NT2/D1 (cell line): ENCODE measurements at regions not wholly inside any gene's neighbourhood (a gene's known extent, or its start where the extent isn't known, plus 50 kb on each side); places are given as distances from the start of the nearest gene placed in this dataset.

Source experiments
- DNase-seq: peaks from one replicate; pipeline ENCODE4 v3.0.0-alpha.2; 2011; ENCODE audit warnings: low read depth, low spot score
- H3K27me3 ChIP-seq: 2 replicates; pipeline ENCODE4 v1.6.0; 2011; ENCODE audit warnings: mild to moderate bottlenecking; ENCODE audit not compliant: insufficient read length, insufficient read depth
- H3K36me3 ChIP-seq: 2 replicates; pipeline ENCODE4 v1.6.1; 2011; ENCODE audit warnings: mild to moderate bottlenecking, low read length, mixed read lengths; ENCODE audit not compliant: insufficient read depth, insufficient read length
- H3K4me1 ChIP-seq: 2 replicates; pipeline ENCODE4 v1.5.1; 2011; ENCODE audit not compliant: insufficient read depth, insufficient read length
- H3K4me3 ChIP-seq: 2 replicates; pipeline ENCODE4 v1.5.1; 2011; ENCODE audit warnings: low read depth; ENCODE audit not compliant: insufficient read length
- H3K9ac ChIP-seq: 2 replicates; pipeline ENCODE4 v1.6.0; 2011; ENCODE audit warnings: low read depth; ENCODE audit not compliant: insufficient read length
- H3K9me3 ChIP-seq: 2 replicates; pipeline ENCODE4 v1.5.1; 2011; ENCODE audit warnings: mild to moderate bottlenecking, low read length; ENCODE audit not compliant: insufficient read depth
- SUZ12 ChIP-seq: IDR thresholded peaks from 2 replicates; pipeline ENCODE4 v1.6.1; 2011; ENCODE audit not compliant: insufficient read length, insufficient read depth; ENCODE audit errors: extremely low read depth
- YY1 ChIP-seq: IDR thresholded peaks from 2 replicates; pipeline ENCODE4 v1.6.1; 2011; ENCODE audit not compliant: insufficient read length, insufficient read depth
- ZNF274 ChIP-seq: IDR thresholded peaks from 2 replicates; pipeline ENCODE4 v1.6.1; 2011; ENCODE audit warnings: mild to moderate bottlenecking, low read depth, low read length

DNA sequence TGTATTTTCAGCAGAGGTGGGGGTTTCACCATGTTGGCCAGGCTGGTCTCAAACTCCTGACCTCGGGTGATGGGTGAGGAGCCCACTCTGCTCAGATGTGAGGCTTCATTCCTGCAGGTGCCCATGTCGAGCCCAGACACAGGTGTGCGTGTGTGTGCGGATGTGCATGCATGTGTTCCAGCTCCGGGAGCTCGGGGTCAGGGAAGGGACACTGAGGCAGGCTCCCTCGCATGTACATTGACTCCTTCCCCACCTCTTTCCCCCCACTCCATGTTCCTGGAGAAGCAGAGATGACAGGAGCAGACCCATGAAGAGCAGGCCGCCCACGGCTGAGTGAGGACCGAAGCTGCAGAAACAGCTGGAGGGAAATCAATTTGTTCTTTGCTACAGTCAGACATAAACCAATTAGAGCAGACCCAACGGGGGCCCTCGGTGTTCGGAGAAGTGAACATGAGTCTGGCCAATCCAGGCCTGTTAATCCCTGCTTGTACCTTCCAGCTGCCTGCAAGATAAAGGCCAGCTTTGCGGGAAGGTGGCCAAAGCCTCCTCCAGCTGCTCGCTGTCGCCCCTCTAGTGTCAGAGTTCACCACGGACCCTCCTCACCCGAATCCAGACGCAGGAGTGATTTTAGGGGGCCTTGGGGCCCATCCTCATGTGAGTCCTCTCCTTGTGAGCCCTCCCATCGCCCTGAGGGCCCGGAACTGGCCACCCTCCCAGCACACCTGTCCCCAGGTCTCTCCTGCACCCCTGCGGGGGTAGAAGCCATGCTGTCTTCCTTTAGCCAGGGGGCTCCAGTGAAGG, 321.0 kb upstream of the RTL1 start:
- no peaks in the 10 kb centered on the region for H3K27me3 ChIP-seq
- H3K4me1 ChIP-seq: peaks cover 15% of the 10 kb centered on the region
- H3K4me3 ChIP-seq: no peak overlapping the region
- no peaks in the 10 kb centered on the region for H3K9me3 ChIP-seq
- no peak for DNase-seq
- peak overlapping the region; percentile 17 for H3K9ac ChIP-seq
- no peak for TF ChIP-seq YY1
- TF ChIP-seq ZNF274: no peak
- no peak for TF ChIP-seq SUZ12
- no peaks in the 10 kb centered on the region for H3K36me3 ChIP-seq

- no peaks in the 10 kb centered on the region for H3K9me3 ChIP-seq
- no peak for DNase-seq
- no peak for TF ChIP-seq YY1
- no peak overlapping the region for H3K9ac ChIP-seq
- no peaks in the 10 kb centered on the region for H3K27me3 ChIP-seq
- H3K4me3 ChIP-seq: no peak overlapping the region
- H3K4me1 ChIP-seq: peaks cover 15% of the 10 kb centered on the region
- no peaks in the 10 kb centered on the region for H3K36me3 ChIP-seq
Measured at GRCh38 chr14:101225157-101226152, 321.9 kb upstream of the RTL1 start.

DNA sequence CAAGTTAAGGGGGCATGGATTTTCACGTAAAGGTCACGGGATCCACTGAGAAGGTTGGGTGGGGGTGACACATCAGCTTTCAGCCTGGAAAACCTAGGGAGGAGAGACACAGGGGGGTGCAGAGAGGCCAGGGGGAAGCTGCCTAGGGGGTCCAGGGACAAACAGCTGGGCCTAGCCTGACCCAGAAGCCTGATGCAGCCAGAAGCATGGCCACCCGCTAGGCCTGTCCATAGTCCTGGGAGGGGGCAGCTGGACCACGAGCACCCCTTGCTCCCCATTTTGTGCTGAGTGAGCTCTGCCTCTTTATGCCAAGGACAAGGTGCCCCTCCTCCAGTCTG, 322.7 kb upstream of the RTL1 start:
- no peak for DNase-seq
- TF ChIP-seq YY1 (no peak), ZNF274 (no peak), SUZ12 (no peak)
- H3K9me3 ChIP-seq: no peaks in the 10 kb centered on the region
- H3K4me1 ChIP-seq: peaks cover 12% of the 10 kb centered on the region
- H3K4me3 ChIP-seq: no peak overlapping the region
- H3K36me3 ChIP-seq: no peaks in the 10 kb centered on the region
- H3K27me3 ChIP-seq: no peaks in the 10 kb centered on the region
- H3K9ac ChIP-seq: no peak overlapping the region

GRCh38 chr14:101226603-101227425, 323.3 kb upstream of the RTL1 start:
- Histone ChIP-seq H3K9ac (no peak overlapping the region), H3K4me3 (no peak overlapping the region), H3K36me3 (no peaks in the 10 kb centered on the region), H3K27me3 (no peaks in the 10 kb centered on the region), H3K4me1 (peaks cover 11% of the 10 kb centered on the region), H3K9me3 (no peaks in the 10 kb centered on the region)
- DNase-seq: no peak
- TF ChIP-seq YY1: no peak
- no peak for TF ChIP-seq SUZ12
- TF ChIP-seq ZNF274: no peak

- no peak for DNase-seq
Measured at GRCh38 chr14:101227611-101228594, 324.4 kb upstream of the RTL1 start.

GRCh38 chr14:101228949-101229541, 325.5 kb upstream of the RTL1 start:
- no peak for TF ChIP-seq YY1
- no peak for TF ChIP-seq ZNF274
- TF ChIP-seq SUZ12: no peak
- H3K4me1 ChIP-seq: peaks cover 9% of the 10 kb centered on the region
- no peaks in the 10 kb centered on the region for H3K27me3 ChIP-seq
- H3K9me3 ChIP-seq: no peaks in the 10 kb centered on the region
- H3K36me3 ChIP-seq: no peaks in the 10 kb centered on the region
- no peak for DNase-seq
- no peak overlapping the region for H3K9ac ChIP-seq
- no peak overlapping the region for H3K4me3 ChIP-seq

More at GRCh38 chr14:101227611-101228594, 324.4 kb upstream of the RTL1 start:
- H3K9ac ChIP-seq: no peak overlapping the region
- no peaks in the 10 kb centered on the region for H3K9me3 ChIP-seq
- no peaks in the 10 kb centered on the region for H3K36me3 ChIP-seq
- peaks cover 9% of the 10 kb centered on the region for H3K4me1 ChIP-seq
- no peak overlapping the region for H3K4me3 ChIP-seq
- TF ChIP-seq ZNF274: no peak
- no peak for TF ChIP-seq SUZ12
- no peak for TF ChIP-seq YY1
- H3K27me3 ChIP-seq: no peaks in the 10 kb centered on the region
